GM23338 (cell line): ENCODE measurements at regions not wholly inside any gene's neighbourhood (a gene's known extent, or its start where the extent isn't known, plus 50 kb on each side); places are given as distances from the start of the nearest gene placed in this dataset.

Experiments used
- ATAC-seq: fragments of 200-7000 bp; cut with Tn5 transposase; 3 replicates; pipeline ENCODE4 v1.9.1; 2020
- DNase-seq: peaks from one replicate; pipeline ENCODE4 v3.0.0-alpha.2; 2015; ENCODE audit warnings: low spot score
- H2AFZ ChIP-seq: fragments of 200-600 bp; sonication (generic); 2 replicates; pipeline ENCODE4 v1.8.0; 2016; ENCODE audit warnings: antibody characterized with exemption, mild to moderate bottlenecking, moderate library complexity
- H3F3A ChIP-seq: fragments of 200-600 bp; sonication (generic); replicated peaks from 2 replicates; pipeline ENCODE4 v1.8.0; 2017; ENCODE audit warnings: antibody characterized with exemption, mixed run types, low read depth
- H3K27ac ChIP-seq: fragments of 200-600 bp; sonication (generic); 2 replicates; pipeline ENCODE4 v1.6.1; 2016; ENCODE audit warnings: low read depth
- H3K27me3 ChIP-seq: fragments of 200-600 bp; sonication (generic); 2 replicates; pipeline ENCODE4 v1.8.0; 2016; ENCODE audit warnings: mild to moderate bottlenecking, mixed run types, moderate library complexity; ENCODE audit not compliant: insufficient read depth
- H3K36me3 ChIP-seq: fragments of 200-600 bp; sonication (generic); 2 replicates; pipeline ENCODE4 v1.8.0; 2016; ENCODE audit warnings: mild to moderate bottlenecking; ENCODE audit not compliant: insufficient read depth
- H3K4me1 ChIP-seq: fragments of 200-600 bp; sonication (generic); 2 replicates; pipeline ENCODE4 v1.8.0; 2016; ENCODE audit warnings: mild to moderate bottlenecking, moderate library complexity; ENCODE audit not compliant: insufficient read depth
- H3K4me2 ChIP-seq: fragments of 200-600 bp; sonication (generic); 2 replicates; pipeline ENCODE4 v1.7.1; 2017; ENCODE audit warnings: mixed run types
- H3K4me3 ChIP-seq: fragments of 200-600 bp; sonication (generic); 2 replicates; pipeline ENCODE4 v1.6.1; 2016; ENCODE audit warnings: mixed run types
- H3K79me2 ChIP-seq: fragments of 200-600 bp; sonication (generic); replicated peaks from 2 replicates; pipeline ENCODE4 v1.8.0; 2017; ENCODE audit warnings: mild to moderate bottlenecking; ENCODE audit not compliant: insufficient read depth
- H3K9me2 ChIP-seq: fragments of 200-600 bp; sonication (generic); 2 replicates; pipeline ENCODE4 v1.8.0; 2017; ENCODE audit not compliant: insufficient read depth
- H4K20me1 ChIP-seq: fragments of 200-600 bp; sonication (generic); replicated peaks from 2 replicates; pipeline ENCODE4 v1.8.0; 2017; ENCODE audit warnings: mild to moderate bottlenecking; ENCODE audit not compliant: insufficient read depth
- H3K27ac Mint-ChIP-seq: 2 replicates; pipeline ENCODE4 v1.8.0; 2020; ENCODE audit warnings: inconsistent platforms, mild to moderate bottlenecking, moderate library complexity, mixed read lengths
- H3K27me3 Mint-ChIP-seq: 3 replicates; pipeline ENCODE4 v1.8.0; 2022; ENCODE audit warnings: low read depth, mild to moderate bottlenecking, moderate library complexity, mixed read lengths, inconsistent platforms; ENCODE audit not compliant: insufficient read depth, poor library complexity
- H3K36me3 Mint-ChIP-seq: 3 replicates; pipeline ENCODE4 v1.8.0; 2021; ENCODE audit warnings: low read depth, mild to moderate bottlenecking, inconsistent platforms, moderate library complexity, mixed read lengths
- H3K4me1 Mint-ChIP-seq: 3 replicates; pipeline ENCODE4 v1.8.0; 2020; ENCODE audit warnings: mild to moderate bottlenecking, inconsistent platforms, mixed read lengths
- H3K4me3 Mint-ChIP-seq: 3 replicates; pipeline ENCODE4 v1.8.0; 2021; ENCODE audit warnings: moderate library complexity, mild to moderate bottlenecking, inconsistent platforms, mixed read lengths
- H3K9me3 Mint-ChIP-seq: 3 replicates; pipeline ENCODE4 v1.8.0; 2020; ENCODE audit warnings: moderate library complexity, mild to moderate bottlenecking, inconsistent platforms, mixed read lengths
- CREB1 ChIP-seq: fragments of 250-450 bp; sonication (Bioruptor Pico); IDR thresholded peaks from 2 replicates; pipeline ENCODE4 v1.5.0; 2020; ENCODE audit warnings: low read depth, mild to moderate bottlenecking, moderate library complexity
- CTCF ChIP-seq, 2 experiments: fragments of 200-600 bp in 1 of 2; sonication (generic) in 1 of 2; conservative IDR thresholded peaks; 2 replicates each; pipeline versions ENCODE4 v1.5.1 to v1.6.1; 2016 to 2017; ENCODE audit warnings: antibody characterized with exemption in 2 of 2, low read depth in 2 of 2, mild to moderate bottlenecking in 2 of 2, moderate library complexity in 1 of 2
- EZH2 ChIP-seq: fragments of 200-600 bp; sonication (generic); IDR thresholded peaks from one replicate; pipeline ENCODE4 v1.8.0; 2017; ENCODE audit warnings: antibody characterized with exemption, mild to moderate bottlenecking, low read depth; ENCODE audit not compliant: unreplicated experiment
- EZH2phosphoT487 ChIP-seq: fragments of 200-600 bp; sonication (generic); IDR thresholded peaks from one replicate; pipeline ENCODE4 v1.8.1; 2018; ENCODE audit warnings: antibody characterized with exemption; ENCODE audit not compliant: unreplicated experiment
- JUNB ChIP-seq: IDR thresholded peaks from one replicate; pipeline ENCODE4 v1.6.1; 2016; ENCODE audit warnings: antibody characterized with exemption; ENCODE audit not compliant: unreplicated experiment
- NANOG ChIP-seq: IDR thresholded peaks from 2 replicates; pipeline ENCODE4 v1.6.1; 2016; ENCODE audit warnings: antibody characterized with exemption, borderline replicate concordance
- POLR2AphosphoS5 ChIP-seq: IDR thresholded peaks from 2 replicates; pipeline ENCODE4 v1.6.1; 2016; ENCODE audit warnings: antibody characterized with exemption, low read depth
- REST ChIP-seq: IDR thresholded peaks from one replicate; pipeline ENCODE4 v1.6.1; 2018; ENCODE audit warnings: antibody characterized with exemption; ENCODE audit not compliant: unreplicated experiment
- STAT1 ChIP-seq: IDR thresholded peaks from one replicate; pipeline ENCODE4 v1.6.1; 2016; ENCODE audit warnings: antibody characterized with exemption; ENCODE audit not compliant: unreplicated experiment
- ZNF114 ChIP-seq: fragments of 250-450 bp; sonication (Bioruptor Pico); IDR thresholded peaks from 2 replicates; pipeline ENCODE4 v1.5.0; 2020; ENCODE audit warnings: mild to moderate bottlenecking, moderate library complexity
- ZNF462 ChIP-seq: fragments of 250-450 bp; sonication (Bioruptor Pico); IDR thresholded peaks from 2 replicates; pipeline ENCODE4 v1.5.0; 2020; ENCODE audit warnings: mild to moderate bottlenecking, moderate library complexity

GRCh38 chr18:22628795-22629510, 211.2 kb upstream of the CTAGE1 start:
- no peaks in the 10 kb centered on the region for H3K4me1 Mint-ChIP-seq
- H3K4me3 ChIP-seq, result no peak overlapping the region
- H3K4me3 Mint-ChIP-seq, result no peak overlapping the region
- H3K27ac Mint-ChIP-seq, result no peak overlapping the region; the same call in 1 of the 2 replicates
- no peak overlapping the region for H3K4me2 ChIP-seq
- no peak for ATAC-seq
- peak; percentile 4 for DNase-seq
- H3K79me2 ChIP-seq, result no peaks in the 10 kb centered on the region
- H3F3A ChIP-seq, result no peaks in the 10 kb centered on the region
- H3K9me2 ChIP-seq, result no peaks in the 10 kb centered on the region
- H4K20me1 ChIP-seq, result no peaks in the 10 kb centered on the region
- H3K4me1 ChIP-seq, result no peaks in the 10 kb centered on the region
- H3K36me3 ChIP-seq, result no peaks in the 10 kb centered on the region
- H3K36me3 Mint-ChIP-seq, result no peaks in the 10 kb centered on the region
- 0 out of 2 replicates have a peak overlapping the region, but pooled peaks have one; percentile 35 for H2AFZ ChIP-seq
- H3K9me3 Mint-ChIP-seq, result no peaks in the 10 kb centered on the region
- no peaks in the 10 kb centered on the region for H3K27me3 Mint-ChIP-seq
- TF ChIP-seq POLR2AphosphoS5, result no peak
- no peak for TF ChIP-seq JUNB
- no peak for TF ChIP-seq CTCF (conservative IDR thresholded peaks at IDR 0.05; ENCODE audit: low read depth in 2 of 2)
- TF ChIP-seq CREB1 (CRISPR knock-in tag), result no peak
- no peak for TF ChIP-seq ZNF114
- no peak for TF ChIP-seq STAT1
- no peak for TF ChIP-seq EZH2
- no peak for TF ChIP-seq REST
- TF ChIP-seq NANOG, result no peak
- H3K27ac ChIP-seq, result no peak overlapping the region
- H3K27me3 ChIP-seq, result no peaks in the 10 kb centered on the region

- Histone ChIP-seq H3K36me3 (no peaks in the 10 kb centered on the region), H3K4me2 (no peak overlapping the region), H3F3A (no peaks in the 10 kb centered on the region), H3K4me1 (no peaks in the 10 kb centered on the region), H4K20me1 (no peaks in the 10 kb centered on the region), H2AFZ (no peak overlapping the region), H3K79me2 (no peaks in the 10 kb centered on the region), H3K9me2 (no peaks in the 10 kb centered on the region), H3K4me3 (no peak overlapping the region), H3K27ac (no peak overlapping the region), H3K27me3 (no peaks in the 10 kb centered on the region)
- Mint-ChIP-seq H3K4me3 (no peak overlapping the region), H3K27ac (no peak overlapping the region), H3K4me1 (no peaks in the 10 kb centered on the region), H3K27me3 (no peaks in the 10 kb centered on the region), H3K36me3 (no peaks in the 10 kb centered on the region), H3K9me3 (no peaks in the 10 kb centered on the region; the same call in 2 of the 3 replicates)
- ATAC-seq, result no peak
- TF ChIP-seq POLR2AphosphoS5 (no peak), EZH2 (no peak), ZNF114 (no peak), ZNF462 (CRISPR knock-in tag) (no peak), EZH2phosphoT487 (no peak)
- DNase-seq, result no peak
These were observed 213.3 kb upstream of the CTAGE1 start for GRCh38 chr18:22630980-22631379.
